HCT116 (cell line): ENCODE measurements at regions not wholly inside any gene's neighbourhood (a gene's known extent, or its start where the extent isn't known, plus 50 kb on each side); places are given as distances from the start of the nearest gene placed in this dataset.

Experiments used
- TCF7L2 ChIP-seq: IDR thresholded peaks from 2 replicates; pipeline ENCODE4 v1.7.0; 2011; ENCODE audit warnings: borderline replicate concordance, inconsistent platforms; ENCODE audit not compliant: insufficient read depth, insufficient read length; ENCODE audit errors: extremely low read depth
- ZNF274 ChIP-seq: fragments of 200-500 bp; sonication (Bioruptor generic); IDR thresholded peaks from 2 replicates; pipeline ENCODE4 v1.6.1; 2014; ENCODE audit warnings: mild to moderate bottlenecking, low read depth, low read length, inconsistent platforms

DNA sequence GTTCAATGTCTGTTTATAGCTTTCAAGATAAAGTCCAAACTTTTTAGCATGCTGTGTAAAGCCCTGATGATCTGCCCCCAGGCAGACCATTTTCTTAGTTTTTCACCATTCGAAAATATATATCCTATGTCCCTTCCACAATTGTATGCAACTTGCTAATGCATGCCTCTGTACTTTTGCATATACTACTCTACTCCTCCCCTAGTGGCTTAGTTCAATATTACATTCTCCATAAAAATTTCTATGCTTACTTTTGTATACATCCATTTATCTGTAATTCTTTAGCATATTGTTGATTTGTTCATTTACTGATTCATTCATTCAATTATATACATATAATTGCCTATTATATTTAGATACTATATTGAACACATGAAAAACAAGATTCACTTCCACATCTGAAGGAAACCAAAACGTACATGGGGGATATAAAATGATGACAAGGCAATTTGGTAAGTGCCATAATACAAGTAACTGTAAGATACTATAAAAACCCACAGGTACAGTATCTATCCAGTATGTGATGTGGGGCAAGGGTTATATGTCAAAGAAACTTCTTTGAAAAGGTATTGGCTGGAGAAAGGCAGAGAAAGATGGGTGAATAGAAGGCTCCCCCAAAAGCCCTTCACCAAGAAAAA lies 902.5 kb downstream of the FAM133A start:
- TF ChIP-seq ZNF274 (no peak), TCF7L2 (no peak)
